ENCODE measurements at regions not wholly inside any gene's neighbourhood (a gene's known extent, or its start where the extent isn't known, plus 50 kb on each side); places are given as distances from the start of the nearest gene placed in this dataset.

GRCh38 chr18:22791310-22791610 lies 141.9 kb upstream of the RBBP8 start (continued):
- no peak for TF ChIP-seq ZBTB33 (IDR thresholded peaks at IDR 0.05)
- TF ChIP-seq PAX8 (IDR thresholded peaks at IDR 0.05) = no peak
- TF ChIP-seq, protein P1, sequence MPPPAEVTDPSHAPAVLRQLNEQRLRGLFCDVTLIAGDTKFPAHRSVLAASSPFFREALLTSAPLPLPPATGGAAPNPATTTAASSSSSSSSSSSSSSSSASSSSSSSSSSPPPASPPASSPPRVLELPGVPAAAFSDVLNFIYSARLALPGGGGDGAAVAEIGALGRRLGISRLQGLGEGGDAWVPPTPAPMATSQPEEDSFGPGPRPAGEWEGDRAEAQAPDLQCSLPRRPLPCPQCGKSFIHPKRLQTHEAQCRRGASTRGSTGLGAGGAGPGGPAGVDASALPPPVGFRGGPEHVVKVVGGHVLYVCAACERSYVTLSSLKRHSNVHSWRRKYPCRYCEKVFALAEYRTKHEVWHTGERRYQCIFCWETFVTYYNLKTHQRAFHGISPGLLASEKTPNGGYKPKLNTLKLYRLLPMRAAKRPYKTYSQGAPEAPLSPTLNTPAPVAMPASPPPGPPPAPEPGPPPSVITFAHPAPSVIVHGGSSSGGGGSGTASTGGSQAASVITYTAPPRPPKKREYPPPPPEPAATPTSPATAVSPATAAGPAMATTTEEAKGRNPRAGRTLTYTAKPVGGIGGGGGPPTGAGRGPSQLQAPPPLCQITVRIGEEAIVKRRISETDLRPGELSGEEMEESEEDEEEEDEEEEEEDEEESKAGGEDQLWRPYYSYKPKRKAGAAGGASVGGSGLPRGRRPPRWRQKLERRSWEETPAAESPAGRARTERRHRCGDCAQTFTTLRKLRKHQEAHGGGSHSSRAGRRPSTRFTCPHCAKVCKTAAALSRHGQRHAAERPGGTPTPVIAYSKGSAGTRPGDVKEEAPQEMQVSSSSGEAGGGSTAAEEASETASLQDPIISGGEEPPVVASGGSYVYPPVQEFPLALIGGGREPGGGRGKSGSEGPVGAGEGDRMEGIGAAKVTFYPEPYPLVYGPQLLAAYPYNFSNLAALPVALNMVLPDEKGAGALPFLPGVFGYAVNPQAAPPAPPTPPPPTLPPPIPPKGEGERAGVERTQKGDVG (CRISPR knock-in tag; IDR thresholded peaks at IDR 0.05) = no peak
- no peak for TF ChIP-seq NFYA (IDR thresholded peaks at IDR 0.05; ENCODE audit: borderline replicate concordance, low read depth, low read length)
- TF ChIP-seq SIX5 (IDR thresholded peaks at IDR 0.05; ENCODE audit: low read depth, low read length, severe bottlenecking) = no peak
- no peak for TF ChIP-seq STAT3 (IDR thresholded peaks at IDR 0.05; ENCODE audit: low read depth, low read length)
- no peak for TF ChIP-seq HSF1 (IDR thresholded peaks at IDR 0.05; ENCODE audit: low read depth, low read length)

Measured in GM12878 (cell line).